HG03025 (cell line): ENCODE measurements at regions not wholly inside any gene's neighbourhood (a gene's known extent, or its start where the extent isn't known, plus 50 kb on each side); places are given as distances from the start of the nearest gene placed in this dataset.

Source experiments
- ATAC-seq: cut with Tn5 transposase; IDR thresholded peaks from one replicate; pipeline ENCODE4 v1.9.1; 2021; ENCODE audit warnings: mild to moderate bottlenecking, moderate library complexity; ENCODE audit not compliant: unreplicated experiment, low FRiP score

- ATAC-seq, result no peak
Measured at GRCh38 chr14:65794674-65795279, 382.2 kb downstream of the FUT8 start.

- ATAC-seq, result no peak
Measured at GRCh38 chr14:65798216-65798615, 385.7 kb downstream of the FUT8 start.

GRCh38 chr14:65800694-65801093 lies 388.2 kb downstream of the FUT8 start:
- ATAC-seq, result no peak

GRCh38 chr14:65802196-65802595 lies 389.7 kb downstream of the FUT8 start:
- no peak for ATAC-seq

GRCh38 chr14:65803885-65804284 lies 391.4 kb downstream of the FUT8 start:
- ATAC-seq, result no peak

GRCh38 chr14:65804439-65805112 lies 392.0 kb downstream of the FUT8 start:
- no peak for ATAC-seq

- no peak for ATAC-seq
Measured at GRCh38 chr14:65805113-65805473, 392.6 kb downstream of the FUT8 start.

- ATAC-seq, result no peak
Measured at GRCh38 chr14:65808390-65808789, 395.9 kb downstream of the FUT8 start.

GRCh38 chr14:65810322-65810721 lies 397.8 kb downstream of the FUT8 start:
- ATAC-seq, result no peak

- ATAC-seq, result no peak
Measured at GRCh38 chr14:65813760-65814384, 401.3 kb downstream of the FUT8 start.

- ATAC-seq, result no peak
Measured at GRCh38 chr14:65815127-65815526, 402.6 kb downstream of the FUT8 start.

- no peak for ATAC-seq
Measured at GRCh38 chr14:65817011-65817410, 404.5 kb downstream of the FUT8 start.

GRCh38 chr14:65819569-65819968 lies 407.0 kb downstream of the FUT8 start:
- no peak for ATAC-seq

GRCh38 chr14:65821224-65821753 lies 408.8 kb downstream of the FUT8 start:
- ATAC-seq, result no peak

GRCh38 chr14:65824285-65824977 lies 411.9 kb downstream of the FUT8 start:
- ATAC-seq, result no peak

GRCh38 chr14:65824978-65825299 lies 412.4 kb downstream of the FUT8 start:
- ATAC-seq, result no peak

GRCh38 chr14:65826946-65827345 lies 414.4 kb downstream of the FUT8 start:
- ATAC-seq, result no peak

- ATAC-seq, result no peak
Measured at GRCh38 chr14:65827520-65827919, 415.0 kb downstream of the FUT8 start.

- no peak for ATAC-seq
Measured at GRCh38 chr14:65828396-65828795, 415.9 kb downstream of the FUT8 start.

GRCh38 chr14:65832431-65833266 lies 420.1 kb downstream of the FUT8 start:
- no peak for ATAC-seq
